GM21723 (cell line): ENCODE measurements at regions not wholly inside any gene's neighbourhood (a gene's known extent, or its start where the extent isn't known, plus 50 kb on each side); places are given as distances from the start of the nearest gene placed in this dataset.

Experiments used
- ATAC-seq: cut with Tn5 transposase; IDR thresholded peaks from one replicate; pipeline ENCODE4 v1.9.1; 2021; ENCODE audit warnings: mild to moderate bottlenecking, moderate library complexity; ENCODE audit not compliant: unreplicated experiment

- ATAC-seq = no peak
These were observed 70.9 kb downstream of the ENGASE start for GRCh38 chr17:79145548-79145947.

DNA sequence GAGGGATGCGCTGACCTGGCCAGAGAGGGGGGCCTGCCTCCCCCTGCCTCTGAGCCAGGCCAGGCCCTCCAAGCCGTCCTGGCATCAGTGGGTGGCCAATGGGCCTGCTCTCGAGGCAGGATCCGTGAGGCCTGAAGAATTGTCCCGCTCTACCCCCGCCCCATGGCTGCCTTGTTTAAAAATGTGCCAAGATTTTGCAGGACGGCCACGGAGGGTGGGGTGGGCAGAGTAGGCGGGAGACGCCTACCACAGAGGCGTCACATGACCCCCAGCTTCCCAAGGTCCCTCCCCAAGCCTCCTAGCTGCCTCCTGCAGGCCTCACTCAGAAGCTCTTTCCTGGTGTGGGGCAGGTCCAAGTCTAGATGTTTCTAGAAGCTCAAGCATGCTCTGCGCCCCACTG is 69.5 kb downstream of the ENGASE start:
- ATAC-seq = no peak

GRCh38 chr17:79142375-79142774 is 67.8 kb downstream of the ENGASE start:
- ATAC-seq = no peak

- no peak for ATAC-seq
These were observed 67.1 kb downstream of the ENGASE start for GRCh38 chr17:79141578-79142355.

- no peak for ATAC-seq
These were observed 64.2 kb downstream of the ENGASE start for GRCh38 chr17:79138826-79139225.

GRCh38 chr17:79137789-79138165 is 63.2 kb downstream of the ENGASE start:
- ATAC-seq = no peak

DNA sequence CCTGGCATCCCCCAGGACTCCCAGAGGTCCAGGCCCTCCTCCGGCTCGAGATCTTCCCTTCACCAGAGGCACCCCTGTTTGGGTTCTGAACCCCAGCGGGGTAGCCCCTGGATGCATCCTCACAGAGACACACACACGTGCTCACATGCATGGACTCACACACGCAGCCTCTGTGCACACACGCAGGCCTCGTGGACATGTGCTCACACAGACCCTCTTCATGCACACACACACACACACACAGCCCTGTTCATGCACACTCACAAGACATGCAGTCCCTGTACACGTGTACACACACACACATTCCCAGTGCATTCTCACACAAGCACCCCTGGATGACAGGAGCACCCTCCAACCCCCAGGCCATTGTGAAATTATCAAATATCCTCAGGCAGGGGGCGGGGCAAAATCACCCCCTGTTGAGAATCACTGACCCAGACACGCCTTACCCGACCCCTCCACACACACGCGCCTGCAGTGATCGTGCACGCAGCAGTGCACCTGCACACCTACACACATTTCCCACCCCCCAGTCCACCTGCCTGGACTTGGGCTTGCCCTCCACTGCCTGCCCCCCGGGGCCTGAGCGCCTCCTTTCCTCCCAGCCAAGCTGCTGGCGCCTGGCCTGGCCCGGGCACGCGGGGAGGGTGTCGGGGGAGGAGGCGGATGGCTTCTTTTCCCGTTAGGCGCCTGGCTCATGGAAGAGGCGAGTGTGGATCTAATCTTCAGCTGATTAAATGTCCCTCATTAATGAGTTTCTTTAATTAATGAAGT is 62.6 kb downstream of the ENGASE start:
- ATAC-seq = no peak

DNA sequence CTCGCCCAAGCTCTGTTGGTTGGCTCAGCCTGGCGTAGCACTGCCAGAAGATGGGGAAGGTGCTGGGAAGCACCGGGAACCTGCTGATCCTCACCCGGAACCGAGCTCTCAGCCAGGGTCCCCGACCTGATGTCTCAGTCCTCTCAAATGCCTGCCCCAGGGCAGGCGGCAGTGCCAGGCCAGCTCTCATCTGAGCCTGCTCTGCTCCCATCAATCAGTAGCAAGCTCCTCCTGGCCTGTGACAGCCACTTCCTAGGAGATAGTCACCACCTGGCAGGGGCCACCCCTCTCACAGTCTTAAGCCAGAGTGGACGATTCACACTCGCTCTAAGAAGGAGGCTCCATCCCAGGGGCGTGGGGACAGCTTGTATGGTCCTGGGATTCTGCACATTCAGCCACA is 62.0 kb downstream of the ENGASE start:
- no peak for ATAC-seq
